Inferior parietal cortex (tissue), 1 donor: ENCODE measurements at regions not wholly inside any gene's neighbourhood (a gene's known extent, or its start where the extent isn't known, plus 50 kb on each side); places are given as distances from the start of the nearest gene placed in this dataset.
"Not testable (repeated sequence)": the region's sequence is repeated elsewhere in the genome, so short reads cannot be mapped to it uniquely, and the experiment has no call there.

Source experiments
- DNase-seq: peaks from one replicate; pipeline ENCODE4 v3.0.0-alpha.2; 2016; ENCODE audit errors: extremely low spot score

DNA sequence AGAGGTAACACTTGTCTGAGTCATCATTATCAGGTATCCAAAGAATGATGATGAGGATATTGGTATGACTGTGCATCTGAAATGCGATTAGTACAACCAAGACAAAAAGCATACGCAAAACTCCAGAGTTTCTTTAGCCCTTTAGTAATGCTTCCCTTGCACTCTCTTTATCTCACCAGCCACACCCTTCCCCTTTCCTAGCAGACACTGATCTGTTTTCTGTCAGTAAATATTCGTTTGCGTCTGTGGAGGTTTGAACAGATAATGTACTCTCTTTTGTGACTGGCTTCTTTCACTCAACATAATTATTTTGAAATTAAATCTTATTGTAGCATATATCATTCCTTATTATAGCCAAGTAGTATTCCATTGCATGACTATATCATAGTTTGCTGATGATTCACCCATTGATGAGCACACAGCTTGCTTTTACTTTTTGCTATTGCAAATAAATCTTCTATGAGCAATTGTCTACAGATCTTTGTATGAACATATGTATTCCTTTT, 775.7 kb downstream of the SLC6A15 start:
- no peak for DNase-seq

DNA sequence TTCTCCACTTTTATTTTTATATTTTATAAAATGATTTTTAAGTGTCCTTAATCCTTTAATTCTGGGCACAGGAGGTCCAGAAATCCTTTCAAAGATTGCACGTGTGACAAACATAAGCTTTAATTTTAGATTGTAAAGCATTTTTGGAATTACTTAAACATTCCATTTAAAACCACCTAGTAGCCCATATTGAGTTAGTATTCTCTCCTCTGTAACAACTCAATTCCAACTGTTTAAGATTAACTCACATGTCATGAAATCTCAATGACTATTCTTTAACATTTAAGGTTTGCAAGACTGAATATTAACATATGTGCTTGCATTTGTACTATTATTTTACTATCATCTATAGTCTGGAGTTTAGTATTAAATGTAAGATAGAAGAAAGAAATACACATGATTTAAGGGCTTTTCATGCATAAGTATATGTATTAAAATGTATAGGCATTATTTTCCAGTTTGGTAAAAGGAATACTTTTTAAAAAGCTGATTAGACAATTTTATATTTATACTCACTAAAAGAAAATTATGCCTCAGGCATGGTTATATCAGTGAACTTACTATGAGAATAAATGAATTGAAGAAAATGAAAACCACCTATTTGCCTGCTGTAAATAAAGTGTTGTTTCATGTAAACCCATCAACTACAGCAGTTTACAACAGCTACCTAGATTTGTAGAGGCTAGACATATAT, 776.9 kb downstream of the SLC6A15 start:
- no peak for DNase-seq

DNA sequence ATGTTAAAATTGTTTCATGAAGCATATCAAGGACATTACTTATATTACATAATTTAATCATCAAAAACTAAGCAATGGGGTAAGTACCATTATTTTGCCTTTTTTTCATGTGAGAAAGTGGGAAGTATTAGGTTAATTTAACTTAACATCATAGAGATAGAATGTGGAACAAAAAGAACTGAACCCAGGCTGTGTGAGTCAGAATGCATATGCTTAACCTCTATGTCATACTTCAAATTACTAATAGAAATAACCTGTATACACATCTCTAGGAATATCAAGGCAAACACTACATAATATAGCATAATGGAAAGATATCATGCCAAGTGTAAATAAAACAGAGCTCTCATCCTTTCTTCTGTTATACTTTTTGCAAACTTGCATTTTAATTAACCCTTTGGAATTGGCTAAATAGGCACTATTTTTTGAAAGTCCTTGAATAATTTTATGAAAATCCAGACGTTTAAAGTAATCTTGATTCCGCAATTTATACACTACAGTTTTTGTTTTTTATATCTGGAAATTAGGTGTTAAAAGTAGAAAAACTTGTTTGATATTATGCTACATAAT, 777.7 kb downstream of the SLC6A15 start:
- no peak for DNase-seq

DNA sequence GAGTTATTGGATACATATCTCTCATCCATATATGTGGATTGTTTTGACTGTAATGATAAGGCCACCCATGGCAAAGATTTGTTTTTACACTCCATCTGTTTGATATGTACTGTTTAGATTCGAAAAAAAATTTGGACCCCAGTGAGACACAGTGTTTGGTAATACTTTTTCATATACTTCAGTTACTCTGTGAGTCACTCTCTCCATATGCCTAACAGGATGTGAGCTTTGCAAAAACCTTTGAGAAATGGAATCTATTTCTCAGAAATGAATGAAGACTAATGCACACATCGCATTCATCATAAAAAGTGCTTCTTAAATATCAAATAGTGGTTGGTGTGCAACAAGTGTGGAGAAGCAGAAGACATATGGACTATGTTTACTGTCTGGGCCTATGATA, 781.5 kb downstream of the SLC6A15 start:
- DNase-seq = no peak

DNA sequence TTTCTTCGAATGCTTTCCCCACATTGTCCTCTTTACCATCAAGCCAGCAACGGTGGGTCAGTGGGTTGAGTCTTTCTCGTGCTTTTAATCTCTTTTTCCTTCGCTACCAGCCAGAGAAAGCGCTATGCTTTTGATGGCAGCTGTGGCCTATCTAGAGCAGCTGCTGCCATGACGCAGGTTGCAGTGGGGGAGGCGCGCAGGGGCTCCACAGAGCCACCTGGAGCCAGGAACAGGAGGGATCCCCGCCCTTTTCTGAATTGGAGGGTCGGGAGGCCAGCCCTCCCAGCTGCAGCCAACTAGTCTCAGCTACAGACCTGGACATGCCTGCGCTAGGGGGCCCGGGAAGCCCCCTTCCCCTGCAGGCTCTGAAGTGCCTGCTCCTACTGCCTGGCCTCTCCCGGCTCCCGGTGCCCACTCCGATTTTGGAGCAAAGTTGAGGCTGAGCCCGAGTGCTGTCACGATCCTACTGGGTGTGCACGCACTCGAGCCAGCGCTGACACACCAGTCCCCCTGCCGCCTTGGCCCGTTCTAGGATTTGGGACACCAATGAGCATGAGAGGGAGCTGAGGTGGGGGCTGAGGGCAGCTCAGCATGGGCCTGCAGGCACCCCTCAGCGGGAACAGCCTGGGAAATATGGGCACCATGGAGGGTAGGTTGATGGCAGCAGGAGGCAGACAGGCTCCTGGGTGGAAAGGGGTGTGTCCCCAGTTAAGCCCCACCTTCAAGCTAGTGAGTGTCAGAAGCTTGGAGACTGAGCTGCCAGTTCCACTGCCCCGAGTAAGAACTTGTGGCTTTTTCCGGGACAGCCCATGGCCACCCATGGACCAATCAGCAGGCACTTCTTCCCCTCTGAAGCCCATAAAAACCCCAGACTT, 784.2 kb downstream of the SLC6A15 start:
- no peak for DNase-seq

DNA sequence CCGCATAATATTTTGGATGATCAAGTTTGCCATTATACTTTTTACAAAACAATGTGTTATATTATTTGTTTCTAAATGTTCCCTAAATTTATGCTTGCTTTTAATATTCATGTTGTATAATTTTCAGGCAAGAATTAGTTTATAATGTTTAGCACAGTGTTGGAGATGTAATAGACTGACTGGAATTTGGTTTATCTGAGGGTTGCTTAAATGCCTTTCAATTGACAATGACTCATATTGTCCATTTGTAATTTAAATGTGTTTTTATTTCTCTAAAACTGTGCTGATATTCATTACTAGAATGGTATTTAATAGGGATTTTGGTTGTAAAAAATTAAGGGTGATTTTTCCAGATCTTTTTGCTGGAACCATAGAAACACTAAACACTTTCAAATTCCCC, 788.4 kb downstream of the SLC6A15 start:
- DNase-seq = no peak

DNA sequence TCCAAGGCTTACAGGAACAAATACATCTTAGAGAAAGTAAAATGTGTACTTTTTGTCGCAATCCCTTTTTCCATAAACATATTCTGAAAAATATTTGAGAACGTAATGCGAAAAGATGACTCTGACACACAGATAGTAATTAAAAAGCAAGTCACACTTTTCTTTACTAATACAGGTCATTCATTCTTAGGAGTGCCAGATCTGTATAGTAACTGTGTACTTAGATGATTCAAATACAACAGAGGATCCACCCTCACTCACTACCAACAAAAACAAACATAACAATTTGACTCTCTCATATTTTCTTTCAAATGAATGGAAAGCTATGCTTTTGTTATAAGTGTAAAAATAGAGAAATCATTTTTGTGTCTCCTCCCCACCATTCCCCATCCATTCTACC, 795.4 kb downstream of the SLC6A15 start:
- DNase-seq = no peak

DNA sequence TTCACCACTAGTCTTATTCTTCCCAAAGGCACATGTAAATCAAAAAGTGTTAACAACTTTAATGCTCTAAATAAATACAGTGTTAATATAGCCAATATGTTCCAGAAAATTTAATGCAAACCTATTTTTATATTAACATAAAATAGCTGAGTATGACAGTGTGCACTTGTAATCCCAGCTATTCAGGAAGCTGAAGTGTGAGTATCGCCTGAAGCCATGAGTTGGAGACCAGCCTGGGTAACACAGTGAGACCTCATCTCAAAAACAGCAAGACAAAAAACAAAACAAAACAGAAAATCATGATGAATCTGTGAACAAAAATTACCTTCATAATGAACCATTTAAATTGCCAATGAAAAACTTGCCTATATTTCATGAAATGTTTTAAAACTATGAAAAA, 798.9 kb downstream of the SLC6A15 start:
- DNase-seq = no peak

DNA sequence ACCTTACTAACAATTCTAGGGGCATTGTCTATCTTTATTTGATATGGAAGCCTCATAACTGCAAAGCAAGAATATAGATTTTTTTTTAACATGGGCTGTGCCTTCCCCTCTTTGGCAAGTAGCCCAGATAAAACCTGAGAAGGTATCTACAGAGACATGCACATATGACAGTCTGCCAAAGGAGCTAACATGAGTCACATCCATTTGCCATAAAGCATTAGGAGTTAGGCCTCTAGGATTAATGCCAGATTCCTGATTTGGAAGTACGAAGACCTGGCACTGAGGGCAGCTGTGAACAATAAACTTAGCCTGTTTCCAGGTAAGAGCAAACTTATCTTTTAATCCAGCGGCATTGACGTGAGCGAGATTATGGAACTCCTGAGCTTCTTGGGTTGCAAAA, 808.7 kb downstream of the SLC6A15 start:
- DNase-seq = not testable (repeated sequence)

DNA sequence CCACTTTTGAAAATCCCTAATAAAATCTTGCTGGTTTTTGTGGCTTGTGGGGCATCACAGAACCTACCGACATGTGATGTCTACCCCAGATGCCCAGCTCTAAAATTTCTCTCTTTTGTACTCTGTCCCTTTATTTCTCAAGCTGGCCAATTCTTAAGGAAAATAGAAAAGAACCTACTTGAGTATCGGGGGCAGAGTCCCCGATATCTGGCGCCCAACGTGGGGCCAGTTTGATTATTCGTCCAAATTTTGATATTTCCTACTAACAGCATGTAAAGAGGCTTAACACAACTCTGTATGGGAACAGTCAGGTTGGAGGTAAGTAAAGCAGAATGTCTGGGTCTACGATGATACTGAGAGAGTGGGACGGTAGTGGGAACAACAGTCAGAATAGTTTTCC, 810.6 kb downstream of the SLC6A15 start:
- not testable (repeated sequence) for DNase-seq

DNA sequence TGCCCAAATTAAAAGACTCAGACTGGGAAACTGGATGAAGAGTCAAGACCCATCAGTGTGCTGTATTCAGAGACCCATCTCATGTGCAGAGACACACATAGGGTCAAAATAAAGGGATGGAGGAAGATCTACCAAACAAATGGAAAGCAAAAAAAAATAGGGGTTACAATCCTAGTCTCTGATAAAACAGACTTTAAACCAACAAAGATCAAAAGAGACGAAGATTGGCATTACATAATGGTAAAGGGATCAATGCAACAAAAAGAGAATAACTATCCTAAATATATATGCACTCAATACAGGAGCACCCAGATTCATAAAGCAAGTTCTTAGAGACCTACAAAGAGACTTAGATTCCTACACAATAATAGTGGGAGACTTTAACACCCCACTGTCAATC, 813.0 kb downstream of the SLC6A15 start:
- DNase-seq = not testable (repeated sequence)

DNA sequence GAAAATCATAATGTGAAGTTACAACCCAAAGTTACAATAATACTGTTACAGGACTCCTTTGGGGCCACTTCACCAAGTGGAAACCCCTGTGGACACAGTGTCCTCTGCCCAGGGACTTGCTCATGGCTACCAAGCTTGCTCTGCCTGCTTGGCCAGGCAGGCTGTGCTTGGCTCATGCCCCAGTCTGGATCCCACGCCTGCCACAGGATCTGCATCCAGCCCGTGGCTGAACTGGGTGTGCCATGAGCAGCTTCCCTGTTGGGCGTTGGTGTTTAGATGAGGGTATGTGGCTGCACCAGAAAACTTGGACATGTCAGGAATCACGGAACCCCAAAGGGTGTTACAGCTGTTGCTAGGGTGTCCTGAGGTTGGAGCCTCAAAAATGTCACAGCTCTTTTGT, 820.9 kb downstream of the SLC6A15 start:
- no peak for DNase-seq

DNA sequence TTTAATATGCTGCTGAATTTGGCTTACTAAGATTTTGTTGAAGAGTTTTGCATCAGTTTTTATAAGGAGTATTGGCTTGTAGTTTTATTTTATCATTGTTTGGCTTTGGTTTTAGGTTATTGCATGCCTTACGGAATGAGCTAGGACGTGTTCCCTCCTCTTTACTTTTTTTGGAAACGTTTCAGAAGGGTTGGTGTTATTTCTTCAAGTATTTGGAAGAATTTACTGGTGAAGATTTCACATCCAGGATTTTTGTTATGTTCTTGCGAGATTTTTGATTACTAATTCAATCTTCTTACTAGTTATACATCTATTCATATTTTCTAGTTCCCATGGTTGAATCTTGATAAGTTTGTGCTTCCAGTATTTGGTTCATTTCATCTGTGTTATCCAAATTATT, 823.2 kb downstream of the SLC6A15 start:
- DNase-seq = no peak

DNA sequence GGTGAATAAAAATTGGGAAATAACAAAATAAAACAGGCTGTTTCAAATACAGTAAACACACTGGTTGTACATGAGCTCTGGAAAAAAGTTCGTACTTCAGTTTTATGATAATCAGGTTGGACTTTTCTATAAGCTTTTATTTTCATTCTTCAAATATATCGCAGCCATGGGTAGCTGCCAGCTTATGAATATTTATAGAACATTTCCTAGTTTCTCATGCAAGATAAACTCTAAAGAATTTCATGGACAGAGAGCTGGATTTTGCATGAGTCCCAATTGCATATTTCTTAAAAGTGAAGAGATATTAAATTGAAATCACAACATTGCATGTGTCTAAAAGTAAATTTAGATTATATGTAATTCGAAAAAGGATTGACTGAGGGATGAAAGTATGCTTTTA, 827.6 kb downstream of the SLC6A15 start:
- peak; percentile 34 for DNase-seq

DNA sequence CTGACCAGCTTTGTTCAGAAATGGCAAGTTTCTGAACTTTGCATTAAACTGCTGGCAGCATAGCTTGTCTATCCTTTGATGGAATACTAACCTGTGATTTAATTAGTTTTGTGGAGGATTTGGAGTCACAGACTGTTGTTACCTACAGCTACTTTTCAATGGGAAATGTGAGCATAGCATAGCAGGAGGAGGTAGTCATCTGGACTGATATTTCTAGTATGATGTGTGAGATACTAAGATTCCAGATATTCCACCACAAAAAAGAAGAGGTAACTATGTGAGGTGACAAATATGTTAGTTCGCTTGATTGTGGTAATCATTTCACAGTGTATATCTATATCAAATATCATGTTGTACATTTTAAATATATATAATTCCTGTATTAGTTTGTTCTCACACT, 833.0 kb downstream of the SLC6A15 start:
- DNase-seq = no peak

DNA sequence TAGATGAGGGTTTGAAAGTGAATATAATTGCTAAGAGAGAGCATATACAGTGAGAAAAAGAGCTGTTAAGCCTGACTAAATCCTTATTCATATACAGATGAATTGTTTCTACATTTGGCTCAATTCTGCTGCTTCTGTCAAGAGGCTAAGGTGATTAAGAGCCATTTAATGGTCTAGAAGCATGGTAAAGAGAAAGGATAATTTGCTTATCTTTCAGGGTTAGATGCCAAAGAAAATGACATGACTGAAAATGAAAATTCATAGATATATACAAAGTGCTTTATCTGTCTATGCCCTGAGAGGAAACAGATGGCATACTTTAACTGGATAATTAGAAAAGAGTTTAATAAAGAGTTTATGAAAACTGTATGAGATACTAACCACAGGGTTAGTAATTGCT, 834.9 kb downstream of the SLC6A15 start:
- DNase-seq = no peak

DNA sequence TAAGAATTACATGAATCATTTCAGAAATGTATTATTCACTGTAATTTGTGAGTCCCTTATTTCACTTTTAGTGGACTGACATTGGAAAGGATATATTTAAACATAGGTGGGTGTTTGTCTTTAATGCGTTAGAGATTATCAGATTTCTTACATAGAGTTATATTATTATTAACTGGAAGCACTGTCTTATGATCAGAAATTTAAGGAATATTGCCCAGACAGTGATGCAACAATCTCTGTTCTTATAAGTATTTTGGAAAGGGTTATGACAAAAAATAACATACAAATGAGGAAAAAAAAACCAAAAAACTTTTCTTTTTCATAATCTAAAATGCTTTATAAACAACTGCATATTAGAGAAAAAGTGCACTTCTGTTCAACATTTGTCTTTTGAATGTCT, 836.6 kb downstream of the SLC6A15 start:
- DNase-seq = no peak

DNA sequence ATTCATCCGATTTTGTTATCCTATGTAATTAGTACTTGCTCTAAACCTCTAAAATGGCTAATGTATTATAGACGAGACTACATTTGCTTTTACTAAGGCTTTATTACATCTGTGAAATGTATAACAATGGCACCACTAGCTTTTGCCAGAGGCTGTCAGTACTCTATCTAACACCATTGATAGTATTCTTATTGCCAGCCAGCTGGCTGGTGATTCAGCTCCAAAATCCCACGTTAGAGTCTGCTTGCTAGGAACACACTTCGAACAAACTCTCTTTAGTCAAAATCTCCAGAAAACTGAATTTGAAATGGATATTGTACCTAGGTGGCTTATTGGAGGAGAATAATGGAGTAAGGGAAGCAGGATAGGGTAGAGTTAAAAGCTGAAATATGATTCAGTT, 839.2 kb downstream of the SLC6A15 start:
- no peak for DNase-seq

DNA sequence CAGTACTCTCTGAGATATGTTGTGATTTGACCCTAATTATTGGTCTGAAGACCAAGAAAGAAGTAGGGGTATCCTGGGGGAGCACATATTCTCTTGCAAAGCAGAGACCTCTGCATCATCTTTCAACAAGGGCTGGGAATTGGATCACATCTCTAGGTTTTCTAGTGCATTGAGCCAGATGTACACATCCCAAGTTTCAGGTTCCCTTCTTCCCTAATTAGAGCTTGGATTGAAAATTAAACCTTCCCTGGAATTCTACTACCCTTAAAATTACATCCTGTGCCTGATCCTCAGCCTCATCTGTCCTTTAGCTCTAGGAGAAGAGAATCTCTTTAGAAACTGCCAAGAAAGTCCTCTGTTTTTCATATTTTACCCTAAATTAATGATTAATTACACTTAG, 839.6 kb downstream of the SLC6A15 start:
- DNase-seq = no peak

DNA sequence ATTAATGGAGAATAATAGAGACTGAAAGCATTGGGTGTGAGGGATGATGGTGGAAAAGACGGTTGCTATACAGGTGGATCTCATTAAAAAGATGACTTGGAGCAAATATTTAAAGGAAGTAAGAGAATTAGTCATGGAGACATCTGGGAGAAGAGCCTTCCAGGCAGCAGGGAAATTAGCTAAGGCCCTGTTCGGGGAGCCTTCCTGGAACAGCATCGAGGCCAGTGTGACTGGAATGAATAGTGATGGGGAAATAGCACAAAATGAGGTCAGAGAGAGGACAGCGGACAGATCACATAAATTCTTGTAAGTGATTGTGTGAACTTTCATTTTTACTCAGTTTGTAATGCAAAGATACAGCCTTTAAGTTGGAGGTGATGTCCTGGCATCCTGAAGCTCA, 842.3 kb downstream of the SLC6A15 start:
- DNase-seq = no peak

DNA sequence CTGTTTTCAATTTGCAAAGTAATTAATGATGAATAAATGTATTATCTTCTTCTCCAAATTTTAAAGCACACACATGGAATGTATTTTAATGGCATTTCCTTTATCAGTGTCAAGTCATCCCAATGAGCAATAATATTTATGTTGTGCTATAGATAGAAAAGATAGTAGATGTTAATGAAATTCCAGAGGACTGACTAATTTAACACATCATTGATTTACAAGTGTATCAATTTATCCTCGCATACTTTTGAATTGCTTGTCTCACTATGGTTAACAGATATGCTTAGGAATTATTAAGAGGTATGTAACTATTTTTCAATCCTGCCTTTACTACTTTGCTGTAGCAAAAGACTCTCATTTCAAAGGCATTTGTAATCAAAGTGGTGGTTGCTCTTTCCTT, 842.9 kb downstream of the SLC6A15 start:
- no peak for DNase-seq

DNA sequence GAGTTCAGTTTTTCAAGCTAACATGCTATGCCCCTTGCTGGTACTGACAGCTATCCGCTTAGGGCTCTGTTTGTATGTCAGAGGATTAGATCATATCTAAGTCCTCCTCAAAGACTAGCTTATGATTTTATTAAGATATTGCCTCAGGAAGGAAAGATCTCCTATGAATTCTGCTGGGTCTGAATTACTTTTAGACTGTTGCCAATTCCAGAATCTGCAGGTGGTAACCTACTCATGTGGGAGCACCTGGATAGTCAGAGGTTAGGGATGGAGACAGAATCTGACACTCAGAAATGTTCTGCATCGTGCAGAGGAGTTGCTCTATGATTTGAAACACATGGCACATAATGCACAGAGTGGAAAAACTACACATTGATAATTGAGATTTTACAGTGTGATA, 843.4 kb downstream of the SLC6A15 start:
- no peak for DNase-seq

DNA sequence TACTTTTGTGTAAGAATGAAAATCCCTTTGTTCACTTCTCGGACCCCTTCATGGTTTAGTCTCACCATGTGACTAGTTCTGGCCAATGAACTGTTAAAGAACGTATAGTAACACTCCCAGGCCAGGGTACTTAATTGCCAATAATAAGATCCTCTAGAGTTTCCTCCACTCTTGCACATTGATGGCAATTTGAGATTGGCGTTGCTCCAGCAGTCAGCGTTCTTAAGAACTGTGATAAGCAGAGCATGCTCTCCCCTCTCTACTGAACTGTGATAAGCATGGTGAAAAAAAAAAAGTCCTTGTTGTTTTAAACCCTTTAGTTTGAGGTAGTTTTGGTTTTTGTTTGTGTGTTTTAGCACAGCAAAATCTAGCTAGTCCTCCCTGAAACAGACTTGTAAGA, 854.5 kb downstream of the SLC6A15 start:
- no peak for DNase-seq
